ENCODE measurements at regions not wholly inside any gene's neighbourhood (a gene's known extent, or its start where the extent isn't known, plus 50 kb on each side); places are given as distances from the start of the nearest gene placed in this dataset.

DNA sequence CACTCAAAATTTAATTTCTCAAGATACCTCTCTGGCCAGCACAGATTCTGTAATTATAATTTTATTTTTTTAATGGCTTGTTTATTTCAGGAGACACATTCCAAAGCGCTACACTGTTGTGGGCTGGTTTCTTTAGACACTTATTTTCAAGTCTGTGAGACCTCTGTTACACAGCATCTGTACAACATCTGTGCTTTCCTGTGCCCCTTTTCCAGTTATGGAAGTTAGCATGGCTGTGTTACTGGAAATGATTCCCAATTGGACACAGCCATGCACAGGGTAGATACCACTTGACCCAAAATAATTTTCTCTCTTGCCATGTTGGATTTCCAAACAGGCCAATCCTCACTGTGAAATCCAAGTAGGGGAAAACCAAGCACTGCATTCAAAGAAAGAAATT, 172.3 kb upstream of the ADCY1 start:
- TF ChIP-seq, protein P1, sequence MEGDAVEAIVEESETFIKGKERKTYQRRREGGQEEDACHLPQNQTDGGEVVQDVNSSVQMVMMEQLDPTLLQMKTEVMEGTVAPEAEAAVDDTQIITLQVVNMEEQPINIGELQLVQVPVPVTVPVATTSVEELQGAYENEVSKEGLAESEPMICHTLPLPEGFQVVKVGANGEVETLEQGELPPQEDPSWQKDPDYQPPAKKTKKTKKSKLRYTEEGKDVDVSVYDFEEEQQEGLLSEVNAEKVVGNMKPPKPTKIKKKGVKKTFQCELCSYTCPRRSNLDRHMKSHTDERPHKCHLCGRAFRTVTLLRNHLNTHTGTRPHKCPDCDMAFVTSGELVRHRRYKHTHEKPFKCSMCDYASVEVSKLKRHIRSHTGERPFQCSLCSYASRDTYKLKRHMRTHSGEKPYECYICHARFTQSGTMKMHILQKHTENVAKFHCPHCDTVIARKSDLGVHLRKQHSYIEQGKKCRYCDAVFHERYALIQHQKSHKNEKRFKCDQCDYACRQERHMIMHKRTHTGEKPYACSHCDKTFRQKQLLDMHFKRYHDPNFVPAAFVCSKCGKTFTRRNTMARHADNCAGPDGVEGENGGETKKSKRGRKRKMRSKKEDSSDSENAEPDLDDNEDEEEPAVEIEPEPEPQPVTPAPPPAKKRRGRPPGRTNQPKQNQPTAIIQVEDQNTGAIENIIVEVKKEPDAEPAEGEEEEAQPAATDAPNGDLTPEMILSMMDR (IDR thresholded peaks at IDR 0.05; ENCODE audit: borderline replicate concordance, insufficient read depth, low read depth, low read length), result no peak
- H3K4me3 ChIP-seq (ENCODE audit: low read depth, low read length), result no peak overlapping the region

DNA sequence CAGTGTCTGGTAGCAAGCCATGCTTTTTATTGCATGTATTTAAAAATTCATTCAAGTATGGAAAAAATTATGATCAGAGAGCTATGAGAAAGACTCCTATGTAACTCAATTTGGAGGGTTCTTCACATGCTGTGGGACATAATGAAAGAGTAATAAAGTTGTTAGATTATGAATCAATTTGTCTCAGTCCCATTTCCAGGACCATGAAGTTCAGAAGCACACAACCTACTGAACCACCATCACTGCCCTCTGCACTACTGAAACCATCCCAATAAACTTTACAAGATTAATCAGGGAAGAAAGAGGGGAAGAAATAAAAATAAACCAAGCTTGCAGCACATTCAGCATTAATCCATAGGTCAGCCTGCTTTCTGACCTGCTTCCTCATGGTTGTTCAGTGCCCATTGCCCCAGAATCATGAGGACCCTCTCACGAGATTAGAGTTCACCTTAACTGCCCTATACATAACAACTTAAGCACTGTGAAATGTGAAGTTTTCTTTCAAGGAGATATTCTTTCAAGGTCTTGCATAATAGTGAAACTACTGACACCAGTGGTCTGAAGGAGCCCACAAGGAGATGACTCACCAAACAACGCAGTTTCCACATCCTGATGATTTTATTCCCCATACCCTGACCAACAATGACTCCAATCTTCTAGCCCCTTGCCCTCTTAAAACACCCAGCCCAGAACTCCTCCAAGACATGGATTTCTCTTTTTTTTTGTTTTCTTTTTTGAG, 171.5 kb upstream of the ADCY1 start:
- H3K4me3 ChIP-seq (ENCODE audit: low read depth, low read length), result no peak overlapping the region
- TF ChIP-seq, protein P1 (IDR thresholded peaks at IDR 0.05; ENCODE audit: borderline replicate concordance, insufficient read depth, low read depth, low read length), result no peak

DNA sequence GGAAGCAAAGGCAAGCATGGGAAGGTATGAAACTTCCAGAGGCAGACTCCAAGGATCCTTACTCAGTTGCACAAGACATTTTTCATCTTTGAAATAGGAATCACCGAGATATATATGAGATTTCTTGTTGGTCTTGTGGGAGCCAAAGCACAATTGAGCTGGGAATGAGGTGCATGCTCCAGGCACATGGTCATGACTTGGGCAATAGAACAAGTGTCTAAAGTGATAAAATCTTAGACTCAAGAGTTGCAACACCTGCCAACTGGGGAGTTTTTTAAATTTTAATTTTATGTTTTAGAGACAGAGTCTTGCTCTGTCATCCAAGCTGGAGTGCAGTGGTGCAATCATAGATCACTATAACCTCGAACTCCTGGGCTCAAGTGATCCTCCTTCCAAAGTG, 169.5 kb upstream of the ADCY1 start:
- TF ChIP-seq, protein P1 (IDR thresholded peaks at IDR 0.05; ENCODE audit: borderline replicate concordance, insufficient read depth, low read depth, low read length), result no peak
- no peak overlapping the region for H3K4me3 ChIP-seq (ENCODE audit: low read depth, low read length)

DNA sequence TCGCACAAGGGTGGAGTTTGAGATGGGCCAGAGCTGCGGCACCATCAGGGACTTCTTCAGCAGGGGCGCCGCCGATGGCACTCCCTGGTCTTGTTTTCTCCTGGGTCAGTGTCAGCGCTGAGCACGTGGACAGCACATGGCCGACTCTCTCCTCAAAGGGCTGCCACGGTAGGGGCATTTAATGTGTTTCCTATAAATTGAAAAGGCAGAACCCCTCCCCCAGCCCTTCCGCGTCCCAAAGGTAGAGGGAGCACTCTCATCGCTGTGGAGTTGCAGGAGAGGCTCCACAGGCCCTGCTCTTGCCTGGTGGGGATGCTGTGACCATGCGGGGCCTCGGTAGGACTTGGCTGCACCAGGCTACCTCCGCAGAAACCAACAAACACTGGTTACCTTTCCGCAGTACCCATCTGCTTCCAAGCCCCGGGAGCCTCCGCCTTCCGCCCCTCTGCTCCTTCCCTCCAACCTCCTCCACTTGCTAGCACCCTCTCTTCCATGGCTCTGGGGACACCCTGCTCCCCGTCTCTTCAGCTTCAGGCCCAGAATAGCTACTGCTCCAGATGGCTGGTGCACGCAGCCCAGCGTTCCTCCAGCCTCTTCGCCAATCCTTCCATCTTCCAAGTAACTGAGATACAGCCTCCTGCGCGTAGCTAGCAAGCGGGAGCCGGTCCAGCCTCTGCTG, 166.3 kb upstream of the ADCY1 start:
- no peak overlapping the region for H3K4me3 ChIP-seq (ENCODE audit: low read depth, low read length)
- TF ChIP-seq, protein P1 (IDR thresholded peaks at IDR 0.05; ENCODE audit: borderline replicate concordance, insufficient read depth, low read depth, low read length), result no peak

DNA sequence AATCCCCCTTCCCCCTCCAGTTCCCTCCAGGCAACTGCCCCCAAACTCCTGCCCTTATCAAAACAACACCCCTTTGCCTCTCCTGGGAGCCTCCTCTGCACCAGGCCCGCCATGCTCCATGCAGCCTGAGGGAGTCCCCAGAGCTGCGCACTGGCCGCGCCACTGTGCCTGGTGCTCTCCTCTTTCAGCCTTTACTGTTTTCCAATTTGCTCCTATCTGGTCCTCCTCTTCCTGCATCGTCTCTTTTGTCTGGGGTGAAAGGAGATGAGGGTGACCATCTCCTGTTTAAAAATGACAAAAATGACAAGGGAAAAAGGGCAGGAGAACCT, 165.8 kb upstream of the ADCY1 start:
- TF ChIP-seq, protein P1 (IDR thresholded peaks at IDR 0.05; ENCODE audit: borderline replicate concordance, insufficient read depth, low read depth, low read length), result no peak
- H3K4me3 ChIP-seq (ENCODE audit: low read depth, low read length), result no peak overlapping the region

DNA sequence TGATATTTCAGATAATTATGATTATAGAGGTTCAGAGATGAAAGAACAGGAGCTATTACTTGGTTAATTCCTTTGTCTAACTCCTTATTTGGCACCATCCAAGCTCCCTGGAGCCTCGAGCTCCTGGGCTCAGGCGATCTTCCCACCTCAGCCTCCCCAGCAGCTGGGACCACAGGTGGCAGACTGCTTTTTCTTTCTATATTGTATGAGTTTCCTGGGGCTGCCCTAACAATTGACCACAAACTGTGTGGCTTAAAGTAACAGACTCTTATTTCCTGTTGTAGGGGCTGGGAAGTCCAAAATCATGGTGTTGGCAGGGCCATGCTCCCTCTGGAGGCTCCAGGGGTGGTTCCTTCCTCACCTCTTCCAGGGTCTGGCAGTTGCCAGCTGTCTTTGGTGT, 163.3 kb upstream of the ADCY1 start:
- H3K4me3 ChIP-seq (ENCODE audit: low read depth, low read length), result no peak overlapping the region
- TF ChIP-seq, protein P1 (IDR thresholded peaks at IDR 0.05; ENCODE audit: borderline replicate concordance, insufficient read depth, low read depth, low read length), result no peak

DNA sequence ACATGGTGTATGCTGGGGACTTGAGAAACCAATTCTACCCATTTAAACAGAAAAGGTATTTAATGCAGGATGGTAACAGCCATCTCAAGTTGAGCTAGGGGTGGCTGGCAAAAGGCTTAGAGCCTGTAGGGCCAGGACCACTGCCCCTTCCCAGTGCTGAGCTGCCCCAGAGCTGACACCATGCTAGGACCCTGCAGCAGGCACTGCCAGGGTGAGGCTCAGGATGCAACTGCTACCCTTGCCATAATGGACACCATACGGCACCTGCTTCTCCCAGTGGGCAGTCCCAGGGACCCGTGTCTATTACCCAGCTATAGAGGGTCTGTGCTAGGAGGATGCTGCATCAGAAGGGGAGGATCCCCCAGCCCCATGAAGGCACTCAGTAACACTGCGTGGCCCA, 160.7 kb upstream of the ADCY1 start:
- TF ChIP-seq, protein P1 (IDR thresholded peaks at IDR 0.05; ENCODE audit: borderline replicate concordance, insufficient read depth, low read depth, low read length), result no peak
- no peak overlapping the region for H3K4me3 ChIP-seq (ENCODE audit: low read depth, low read length)
